OCI-LY1 (cell line): ENCODE measurements at regions not wholly inside any gene's neighbourhood (a gene's known extent, or its start where the extent isn't known, plus 50 kb on each side); places are given as distances from the start of the nearest gene placed in this dataset.

Source experiments
- H2AFZ ChIP-seq: fragments of 200-600 bp; sonication (generic), shearing (Covaris generic); 2 replicates; pipeline ENCODE4 v1.6.0; 2014; ENCODE audit warnings: antibody characterized with exemption, mild to moderate bottlenecking, low read length
- H3F3A ChIP-seq: fragments of 200-600 bp; sonication (generic), shearing (Covaris generic); 2 replicates; pipeline ENCODE4 v1.6.0; 2014; ENCODE audit warnings: mild to moderate bottlenecking, antibody characterized with exemption, low read length, moderate library complexity; ENCODE audit not compliant: insufficient read depth
- H3K27ac ChIP-seq: fragments of 200-600 bp; sonication (generic); 2 replicates; pipeline ENCODE4 v1.5.1; 2014; ENCODE audit warnings: low read length, mixed run types, mild to moderate bottlenecking, low read depth; ENCODE audit not compliant: poor library complexity, severe bottlenecking
- H3K27me3 ChIP-seq: fragments of 200-600 bp; sonication (generic); 2 replicates; pipeline ENCODE4 v1.6.0; 2014; ENCODE audit warnings: antibody characterized with exemption, mild to moderate bottlenecking, low read length, moderate library complexity; ENCODE audit not compliant: insufficient read depth
- H3K36me3 ChIP-seq: fragments of 200-600 bp; sonication (generic); 2 replicates; pipeline ENCODE4 v1.6.1; 2014; ENCODE audit warnings: mild to moderate bottlenecking, antibody characterized with exemption, low read length, moderate library complexity, mixed read lengths; ENCODE audit not compliant: insufficient read depth
- H3K4me1 ChIP-seq: fragments of 200-600 bp; sonication (generic); 2 replicates; pipeline ENCODE4 v1.5.1; 2014; ENCODE audit warnings: mild to moderate bottlenecking, low read length, moderate library complexity; ENCODE audit not compliant: insufficient read depth, severe bottlenecking
- H3K4me2 ChIP-seq: fragments of 200-600 bp; sonication (generic), shearing (Covaris generic); 2 replicates; pipeline ENCODE4 v1.6.1; 2014; ENCODE audit warnings: low read length
- H3K4me3 ChIP-seq: fragments of 200-600 bp; sonication (generic); 2 replicates; pipeline ENCODE4 v1.5.1; 2014; ENCODE audit warnings: low read length, low read depth, mild to moderate bottlenecking, mixed read lengths; ENCODE audit not compliant: poor library complexity, severe bottlenecking
- H3K79me2 ChIP-seq: fragments of 200-600 bp; shearing (Covaris generic); 2 replicates; pipeline ENCODE4 v1.6.1; 2016; ENCODE audit warnings: mixed run types, low read length, mixed read lengths; ENCODE audit not compliant: insufficient read depth
- H3K9ac ChIP-seq: fragments of 200-600 bp; sonication (generic), shearing (Covaris generic); 2 replicates; pipeline ENCODE4 v1.6.1; 2014; ENCODE audit warnings: mild to moderate bottlenecking, low read length, mixed read lengths
- H3K9me2 ChIP-seq: fragments of 200-600 bp; sonication (generic), shearing (Covaris generic); 2 replicates; pipeline ENCODE4 v1.6.1; 2014; ENCODE audit warnings: low read depth, mild to moderate bottlenecking, low read length, mixed read lengths
- H3K9me3 ChIP-seq: fragments of 200-600 bp; shearing (Covaris generic); 2 replicates; pipeline ENCODE4 v1.6.1; 2014; ENCODE audit warnings: low read length, mixed read lengths
- H4K20me1 ChIP-seq: fragments of 200-600 bp; sonication (generic), shearing (Covaris generic); 2 replicates; pipeline ENCODE4 v1.6.0; 2016; ENCODE audit warnings: mild to moderate bottlenecking, low read length; ENCODE audit not compliant: insufficient read depth
- EZH2 ChIP-seq: fragments of 200-600 bp; sonication (generic), shearing (Covaris generic); IDR thresholded peaks from 2 replicates; pipeline ENCODE4 v1.8.0; 2017; ENCODE audit warnings: borderline replicate concordance, mixed run types, mild to moderate bottlenecking, antibody characterized with exemption, low read length, moderate library complexity, mixed read lengths
- TF ChIP-seq, protein P1 (sequence below): fragments of 200-600 bp; sonication (generic), shearing (Covaris generic); IDR thresholded peaks from 2 replicates; pipeline ENCODE4 v1.5.1; 2017; ENCODE audit warnings: mild to moderate bottlenecking, antibody characterized with exemption, low read length, moderate library complexity, mixed read lengths

- TF ChIP-seq, protein P1, sequence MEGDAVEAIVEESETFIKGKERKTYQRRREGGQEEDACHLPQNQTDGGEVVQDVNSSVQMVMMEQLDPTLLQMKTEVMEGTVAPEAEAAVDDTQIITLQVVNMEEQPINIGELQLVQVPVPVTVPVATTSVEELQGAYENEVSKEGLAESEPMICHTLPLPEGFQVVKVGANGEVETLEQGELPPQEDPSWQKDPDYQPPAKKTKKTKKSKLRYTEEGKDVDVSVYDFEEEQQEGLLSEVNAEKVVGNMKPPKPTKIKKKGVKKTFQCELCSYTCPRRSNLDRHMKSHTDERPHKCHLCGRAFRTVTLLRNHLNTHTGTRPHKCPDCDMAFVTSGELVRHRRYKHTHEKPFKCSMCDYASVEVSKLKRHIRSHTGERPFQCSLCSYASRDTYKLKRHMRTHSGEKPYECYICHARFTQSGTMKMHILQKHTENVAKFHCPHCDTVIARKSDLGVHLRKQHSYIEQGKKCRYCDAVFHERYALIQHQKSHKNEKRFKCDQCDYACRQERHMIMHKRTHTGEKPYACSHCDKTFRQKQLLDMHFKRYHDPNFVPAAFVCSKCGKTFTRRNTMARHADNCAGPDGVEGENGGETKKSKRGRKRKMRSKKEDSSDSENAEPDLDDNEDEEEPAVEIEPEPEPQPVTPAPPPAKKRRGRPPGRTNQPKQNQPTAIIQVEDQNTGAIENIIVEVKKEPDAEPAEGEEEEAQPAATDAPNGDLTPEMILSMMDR: no peak
- no peak for TF ChIP-seq EZH2
- H3K4me2 ChIP-seq: no peak overlapping the region
Measured at GRCh38 chrX:42855259-42855658, 77.3 kb upstream of the PPP1R2C start.

GRCh38 chrX:42857766-42858165, 79.8 kb upstream of the PPP1R2C start:
- no peak for TF ChIP-seq EZH2
- H3K9me2 ChIP-seq: no peaks in the 10 kb centered on the region
- no peak overlapping the region for H2AFZ ChIP-seq
- H4K20me1 ChIP-seq: no peaks in the 10 kb centered on the region
- no peak overlapping the region for H3K9ac ChIP-seq
- H3K4me1 ChIP-seq: peaks cover 11% of the 10 kb centered on the region
- H3K4me2 ChIP-seq: no peak overlapping the region
- H3F3A ChIP-seq: no peaks in the 10 kb centered on the region
- H3K27ac ChIP-seq: no peak overlapping the region
- H3K79me2 ChIP-seq: no peaks in the 10 kb centered on the region
- no peak overlapping the region for H3K4me3 ChIP-seq
- H3K9me3 ChIP-seq: no peaks in the 10 kb centered on the region
- H3K27me3 ChIP-seq: no peaks in the 10 kb centered on the region
- H3K36me3 ChIP-seq: no peaks in the 10 kb centered on the region

More at GRCh38 chrX:42855259-42855658, 77.3 kb upstream of the PPP1R2C start:
- Histone ChIP-seq H3K9me3 (no peaks in the 10 kb centered on the region), H4K20me1 (no peaks in the 10 kb centered on the region), H3K27me3 (no peaks in the 10 kb centered on the region), H3K9ac (no peak overlapping the region), H2AFZ (no peak overlapping the region), H3K9me2 (no peaks in the 10 kb centered on the region), H3K36me3 (no peaks in the 10 kb centered on the region), H3K79me2 (no peaks in the 10 kb centered on the region), H3K27ac (no peak overlapping the region), H3K4me3 (no peak overlapping the region), H3F3A (no peaks in the 10 kb centered on the region), H3K4me1 (peaks cover 5% of the 10 kb centered on the region)

DNA sequence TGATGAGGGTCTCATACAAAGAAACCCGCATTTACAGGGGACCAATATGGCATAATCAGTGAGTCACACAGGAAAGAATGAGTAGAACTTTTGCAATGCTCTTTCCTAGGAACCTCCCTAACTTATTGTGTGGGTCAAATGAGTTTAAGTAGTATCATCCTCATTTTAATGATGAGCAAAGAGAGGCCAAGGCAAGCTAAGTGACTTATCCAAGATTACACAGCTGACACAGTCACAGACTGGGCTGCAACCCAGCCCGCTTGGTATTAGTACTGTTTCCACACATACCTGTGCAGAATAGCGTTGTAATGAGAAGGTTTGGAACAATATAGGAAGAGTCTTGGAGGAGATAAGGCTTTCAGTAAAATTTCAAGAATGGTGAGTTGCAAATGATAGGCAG, 91.0 kb upstream of the PPP1R2C start:
- H3K4me1 ChIP-seq: peaks cover 20% of the 10 kb centered on the region
- H4K20me1 ChIP-seq: no peaks in the 10 kb centered on the region
- no peak overlapping the region for H2AFZ ChIP-seq
- H3K4me2 ChIP-seq: no peak overlapping the region
- H3K36me3 ChIP-seq: no peaks in the 10 kb centered on the region; the same call in 1 of the 2 replicates
- peak overlapping the region; percentile 83 for H3K27ac ChIP-seq
- no peaks in the 10 kb centered on the region for H3K9me3 ChIP-seq
- no peaks in the 10 kb centered on the region for H3K9me2 ChIP-seq
- H3K79me2 ChIP-seq: no peaks in the 10 kb centered on the region
- no peak overlapping the region for H3K9ac ChIP-seq
- H3K4me3 ChIP-seq: no peak overlapping the region
- no peaks in the 10 kb centered on the region for H3K27me3 ChIP-seq
- TF ChIP-seq, protein P1: no peak
- TF ChIP-seq EZH2: no peak
- H3F3A ChIP-seq: no peaks in the 10 kb centered on the region
